ENCODE measurements at regions not wholly inside any gene's neighbourhood (a gene's known extent, or its start where the extent isn't known, plus 50 kb on each side); places are given as distances from the start of the nearest gene placed in this dataset.

DNA sequence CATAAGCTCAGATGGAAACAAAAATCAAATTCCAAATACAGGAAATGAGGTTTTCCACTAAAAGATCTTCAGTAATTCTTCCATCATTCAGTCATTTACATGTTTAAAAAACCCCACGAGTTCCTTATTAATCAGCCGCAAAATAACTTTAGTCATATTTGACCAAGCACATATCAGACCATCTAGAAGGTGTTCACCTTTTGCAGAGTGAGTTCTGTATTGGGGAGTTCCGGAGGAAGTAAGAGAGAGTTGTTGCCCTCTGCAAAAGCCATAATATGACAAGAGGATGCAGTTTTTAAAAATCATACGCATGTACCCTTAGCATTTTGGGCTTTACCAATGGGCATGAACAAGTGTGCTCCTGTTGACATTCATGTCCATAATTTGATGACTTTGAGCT is 61.6 kb downstream of the CCR1 start:
- TF ChIP-seq, protein P1, sequence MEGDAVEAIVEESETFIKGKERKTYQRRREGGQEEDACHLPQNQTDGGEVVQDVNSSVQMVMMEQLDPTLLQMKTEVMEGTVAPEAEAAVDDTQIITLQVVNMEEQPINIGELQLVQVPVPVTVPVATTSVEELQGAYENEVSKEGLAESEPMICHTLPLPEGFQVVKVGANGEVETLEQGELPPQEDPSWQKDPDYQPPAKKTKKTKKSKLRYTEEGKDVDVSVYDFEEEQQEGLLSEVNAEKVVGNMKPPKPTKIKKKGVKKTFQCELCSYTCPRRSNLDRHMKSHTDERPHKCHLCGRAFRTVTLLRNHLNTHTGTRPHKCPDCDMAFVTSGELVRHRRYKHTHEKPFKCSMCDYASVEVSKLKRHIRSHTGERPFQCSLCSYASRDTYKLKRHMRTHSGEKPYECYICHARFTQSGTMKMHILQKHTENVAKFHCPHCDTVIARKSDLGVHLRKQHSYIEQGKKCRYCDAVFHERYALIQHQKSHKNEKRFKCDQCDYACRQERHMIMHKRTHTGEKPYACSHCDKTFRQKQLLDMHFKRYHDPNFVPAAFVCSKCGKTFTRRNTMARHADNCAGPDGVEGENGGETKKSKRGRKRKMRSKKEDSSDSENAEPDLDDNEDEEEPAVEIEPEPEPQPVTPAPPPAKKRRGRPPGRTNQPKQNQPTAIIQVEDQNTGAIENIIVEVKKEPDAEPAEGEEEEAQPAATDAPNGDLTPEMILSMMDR (IDR thresholded peaks at IDR 0.05), result no peak
- TF ChIP-seq POLR2A (IDR thresholded peaks at IDR 0.05), result no peak
- no peak overlapping the region for H3K4me3 ChIP-seq (ENCODE audit: low read depth, poor library complexity, severe bottlenecking)
- 81 to 91% methylated on average over 4 of the region's 4 CpGs for WGBS, 2 donors
- no peak for DNase-seq (ENCODE audit: low spot score in 2 of 2)
- intact Hi-C loops (cut with DNase I; ENCODE audit: low total_unique reads), result no loop called here

DNA sequence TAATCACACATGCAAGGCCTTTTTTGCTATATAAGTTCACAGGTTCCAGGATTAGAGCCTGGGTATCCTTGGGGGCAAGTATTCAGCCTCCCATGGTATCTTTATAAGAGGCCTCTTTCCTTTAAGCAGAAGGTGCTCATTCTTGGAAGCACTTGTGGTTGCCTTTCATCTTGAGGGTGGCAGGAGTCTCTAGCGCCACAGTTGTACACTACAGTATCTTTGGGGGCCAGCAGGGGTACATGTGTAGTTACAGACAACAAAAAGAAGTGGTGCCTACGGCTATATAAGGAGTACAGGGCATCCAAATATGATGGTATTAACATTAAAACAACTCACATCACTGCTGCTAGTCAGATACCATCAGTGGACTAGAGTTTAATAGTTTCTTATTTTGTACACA is 62.1 kb downstream of the CCR1 start:
- no peak overlapping the region for H3K4me3 ChIP-seq (ENCODE audit: low read depth, poor library complexity, severe bottlenecking)
- TF ChIP-seq, protein P1 (IDR thresholded peaks at IDR 0.05), result no peak
- no peak for TF ChIP-seq POLR2A (IDR thresholded peaks at IDR 0.05)
- DNase-seq (ENCODE audit: low spot score in 2 of 2), result no peak
- 44 to 66% methylated on average over 2 of the region's 2 CpGs for WGBS, 2 donors
- intact Hi-C loops (cut with DNase I; ENCODE audit: low total_unique reads), result no loop called here

DNA sequence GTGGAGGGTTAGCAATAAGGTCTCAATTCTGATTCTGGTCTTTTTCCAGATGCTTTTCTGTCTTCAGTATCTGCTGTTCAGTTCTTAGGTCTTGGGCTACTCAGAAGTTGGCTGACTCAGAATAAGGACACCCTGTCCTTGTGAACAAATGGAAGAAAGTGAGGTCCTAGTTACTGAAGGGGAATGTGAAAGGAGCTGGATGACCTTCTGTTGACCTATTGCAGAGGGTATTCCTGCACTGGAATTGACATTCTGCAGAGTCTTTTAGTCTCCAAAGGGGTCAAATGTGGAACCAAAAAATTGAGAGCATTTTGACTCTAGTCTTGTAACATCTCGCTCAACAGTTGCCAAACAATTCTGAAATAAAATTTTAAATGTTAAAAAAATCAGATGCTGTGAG is 63.0 kb downstream of the CCR1 start:
- H3K4me3 ChIP-seq (ENCODE audit: low read depth, poor library complexity, severe bottlenecking), result no peak overlapping the region
- TF ChIP-seq POLR2A (IDR thresholded peaks at IDR 0.05), result no peak
- TF ChIP-seq, protein P1 (IDR thresholded peaks at IDR 0.05), result no peak
- WGBS, 2 donors, result 89 to 100% methylated on average over 1 of the region's 1 CpG
- DNase-seq (ENCODE audit: low spot score in 2 of 2), result no peak
- intact Hi-C loops (cut with DNase I; ENCODE audit: low total_unique reads), result no loop called here

DNA sequence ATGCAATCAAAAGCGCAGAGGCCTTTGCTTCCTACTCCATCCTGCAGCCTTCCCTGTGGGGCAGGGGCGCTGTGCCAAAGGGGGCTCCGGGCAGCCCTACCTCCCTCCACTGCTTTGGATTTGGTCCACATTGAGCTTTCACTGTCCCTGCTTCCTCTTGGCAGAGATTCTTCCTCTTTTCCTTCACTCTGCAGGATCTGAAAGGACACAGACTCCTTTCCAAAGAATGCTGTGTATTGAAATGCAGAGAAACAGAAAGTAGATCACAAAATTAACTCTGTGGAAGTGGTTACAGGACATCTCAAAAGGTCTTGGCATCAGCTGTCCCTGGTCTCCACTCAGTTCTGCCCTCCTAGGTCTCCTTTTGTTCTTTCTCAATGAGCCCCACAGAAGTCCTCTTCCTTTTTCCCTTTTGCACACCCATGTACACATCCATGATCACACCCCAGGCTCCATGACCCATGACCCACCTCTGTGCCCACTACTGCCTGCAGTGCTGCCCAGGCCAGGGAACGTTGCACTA is 64.1 kb downstream of the CCR1 start:
- H3K4me3 ChIP-seq (ENCODE audit: low read depth, poor library complexity, severe bottlenecking), result no peak overlapping the region
- no peak for DNase-seq (ENCODE audit: low spot score in 2 of 2)
- 41 to 52% methylated on average over 4 of the region's 4 CpGs for WGBS, 2 donors
- no peak for TF ChIP-seq POLR2A (IDR thresholded peaks at IDR 0.05)
- TF ChIP-seq, protein P1 (IDR thresholded peaks at IDR 0.05), result no peak
- intact Hi-C loops (cut with DNase I; ENCODE audit: low total_unique reads), result no loop called here

DNA sequence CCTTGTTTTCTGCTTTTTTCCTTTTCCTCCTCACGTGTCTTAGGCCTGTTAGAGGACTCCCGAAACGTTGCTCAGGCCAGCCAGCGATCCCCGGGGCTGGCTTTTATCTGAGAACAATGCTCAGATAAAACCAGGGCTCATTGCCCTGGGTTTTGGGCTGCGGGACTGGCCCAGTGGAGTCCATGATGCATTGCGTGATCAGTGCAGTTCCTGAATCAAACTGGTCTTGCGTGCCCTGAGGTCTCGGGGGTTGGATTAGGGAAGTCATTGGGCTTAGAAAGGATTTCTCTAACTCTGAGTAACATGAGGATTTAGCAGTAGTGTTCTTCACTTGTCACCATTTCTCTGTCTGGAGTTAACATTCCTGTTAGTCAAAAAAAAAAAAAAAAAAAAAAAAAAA is 66.3 kb downstream of the CCR1 start:
- TF ChIP-seq POLR2A (IDR thresholded peaks at IDR 0.05), result no peak
- TF ChIP-seq, protein P1 (IDR thresholded peaks at IDR 0.05), result no peak
- WGBS, 2 donors, result 84 to 90% methylated on average over 9 of the region's 9 CpGs
- intact Hi-C loops (cut with DNase I; ENCODE audit: low total_unique reads), result no loop called here
- DNase-seq (ENCODE audit: low spot score in 2 of 2), result no peak
- H3K4me3 ChIP-seq (ENCODE audit: low read depth, poor library complexity, severe bottlenecking), result no peak overlapping the region

DNA sequence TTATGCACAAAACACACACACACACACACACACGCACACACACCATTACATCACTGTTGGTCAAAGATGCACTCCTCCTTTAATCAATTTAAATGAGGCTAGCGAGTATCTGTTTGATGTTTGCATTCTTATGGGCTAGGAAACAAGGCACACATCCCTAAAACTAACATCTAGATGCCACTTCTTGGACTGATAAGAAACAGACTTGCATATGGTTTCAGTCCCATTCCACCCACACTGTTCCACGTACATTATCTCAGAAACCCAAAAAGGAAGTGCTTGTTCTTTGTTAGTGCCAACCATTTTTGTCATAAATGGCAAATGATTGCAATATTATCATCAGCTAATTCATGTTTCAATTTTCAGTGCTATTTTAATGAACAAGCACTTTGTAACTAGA is 69.5 kb downstream of the CCR1 start:
- WGBS, 2 donors, result 63 to 69% methylated on average over 3 of the region's 3 CpGs
- intact Hi-C loops (cut with DNase I; ENCODE audit: low total_unique reads), result no loop called here
- H3K4me3 ChIP-seq (ENCODE audit: low read depth, poor library complexity, severe bottlenecking), result no peak overlapping the region
- no peak for TF ChIP-seq POLR2A (IDR thresholded peaks at IDR 0.05)
- TF ChIP-seq, protein P1 (IDR thresholded peaks at IDR 0.05), result no peak
- DNase-seq (ENCODE audit: low spot score in 2 of 2), result no peak
